Activated CD8-positive, alpha-beta memory T cell treated with anti-CD3 and anti-CD28 coated beads, Interleukin-2, amount 50 U/mL, for 48 hours (primary cell): ENCODE measurements at regions not wholly inside any gene's neighbourhood (a gene's known extent, or its start where the extent isn't known, plus 50 kb on each side); places are given as distances from the start of the nearest gene placed in this dataset.
"Not testable (repeated sequence)": the region's sequence is repeated elsewhere in the genome, so short reads cannot be mapped to it uniquely, and the experiment has no call there.

Source experiments
- DNase-seq: peaks from one replicate; pipeline ENCODE4 v3.0.0-alpha.2; 2020

DNA sequence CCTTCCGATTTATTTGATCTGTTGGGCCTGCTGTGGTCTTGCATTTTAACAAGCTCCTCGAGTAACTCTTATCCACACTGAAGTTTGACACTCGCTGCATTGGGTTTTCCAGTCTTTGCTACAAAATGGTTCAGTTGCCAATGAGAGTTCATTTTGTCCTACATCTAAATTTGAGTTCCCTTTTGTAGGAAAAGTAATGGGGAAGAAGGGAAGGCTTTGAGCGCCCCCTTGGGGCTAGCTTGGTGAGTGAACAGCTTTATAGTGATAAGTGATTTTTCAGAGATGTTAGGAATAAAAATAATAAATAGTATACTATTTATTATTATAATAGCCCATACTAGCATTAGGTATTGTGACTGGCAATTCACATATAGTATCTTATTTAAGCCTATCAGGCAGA, 89.9 kb upstream of the GNAQ start:
- peak; percentile 77 for DNase-seq

DNA sequence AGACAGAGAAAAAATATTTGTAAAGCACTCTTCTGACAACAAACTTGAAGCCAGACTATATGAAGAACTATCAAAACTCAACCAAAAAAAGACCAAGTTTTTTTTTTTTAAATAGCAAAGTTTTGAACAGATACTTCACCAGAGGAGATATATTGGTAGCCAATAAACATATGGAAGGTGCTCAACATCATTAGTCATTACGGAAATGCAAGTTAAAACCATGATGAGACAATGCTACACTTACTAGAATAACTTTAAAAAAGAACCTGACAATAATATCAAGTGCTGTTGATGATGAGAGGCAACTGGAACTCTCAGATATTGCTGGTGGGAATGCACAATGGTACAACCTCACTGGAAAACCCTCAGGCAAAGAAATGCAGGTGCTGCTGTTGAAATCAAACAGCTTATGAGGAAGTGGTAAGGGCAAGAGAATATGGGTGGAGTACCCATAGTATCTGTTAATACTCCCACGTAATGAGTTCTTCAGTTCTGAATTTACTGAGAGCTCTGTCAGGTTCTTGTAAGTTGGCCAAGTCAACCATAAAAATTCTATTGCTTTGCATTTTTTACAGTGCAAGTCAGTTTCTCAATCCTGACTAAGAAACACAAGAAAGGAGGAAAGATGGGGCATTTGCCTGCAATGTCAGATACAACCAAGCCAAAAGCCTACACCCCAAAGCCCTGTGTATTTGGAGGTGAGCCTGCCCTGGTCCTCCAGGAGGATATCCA, 87.3 kb upstream of the GNAQ start:
- DNase-seq: no peak

DNA sequence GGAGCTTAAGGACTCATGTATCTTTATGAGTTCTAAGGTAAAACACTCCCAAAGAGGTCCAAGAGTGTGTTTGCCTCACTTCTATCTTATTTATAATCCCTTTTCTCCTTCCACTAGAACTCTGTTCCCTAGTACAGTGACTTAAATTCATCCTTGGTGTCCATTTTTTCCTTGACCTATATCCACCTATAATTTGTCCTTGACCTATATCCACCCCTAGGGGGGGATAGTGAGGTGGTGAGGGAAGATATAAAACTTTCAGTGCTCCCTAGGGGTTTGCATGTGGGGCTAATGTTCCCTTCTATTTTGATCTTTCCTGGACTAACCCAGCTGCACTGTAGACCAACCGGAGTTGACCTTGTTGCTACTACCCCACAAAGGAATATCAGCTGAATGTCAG, 83.5 kb upstream of the GNAQ start:
- no peak for DNase-seq

DNA sequence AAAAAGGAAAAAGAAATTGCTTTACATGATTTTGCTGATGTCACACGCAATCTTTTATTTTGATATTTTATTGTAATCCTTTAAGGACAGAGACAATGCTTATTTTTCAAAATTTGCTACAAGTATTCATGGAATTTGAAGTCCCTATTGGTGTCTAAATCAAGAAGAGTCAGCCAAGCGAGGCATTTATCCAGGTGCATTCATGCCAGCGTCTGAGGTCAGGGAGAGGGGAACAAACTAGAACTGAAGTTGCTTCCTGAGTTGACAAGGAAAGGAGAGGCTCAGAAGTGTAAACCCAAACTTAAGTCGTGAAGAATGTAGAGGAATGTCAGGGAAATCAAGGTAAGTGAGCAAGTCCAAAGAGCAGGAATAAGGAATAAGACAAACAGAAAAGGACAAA, 83.0 kb upstream of the GNAQ start:
- no peak for DNase-seq

DNA sequence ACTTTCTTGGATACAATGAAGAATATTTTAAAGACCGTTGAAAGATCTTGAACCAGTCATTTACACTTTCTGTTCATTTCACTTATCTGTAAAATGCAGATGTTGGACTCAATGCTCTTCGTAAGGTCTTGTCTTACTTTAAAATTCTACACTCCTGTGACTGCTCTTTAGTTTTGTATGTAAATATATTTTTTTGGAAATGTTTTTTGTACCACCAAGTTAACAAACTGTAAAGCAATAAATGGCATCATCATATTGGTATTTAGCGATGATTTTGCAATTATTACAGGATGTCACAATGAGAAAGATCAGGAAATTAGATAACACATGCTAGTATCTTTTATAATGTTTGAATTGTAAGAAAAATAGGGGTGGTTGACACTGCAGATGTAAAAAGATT, 80.8 kb upstream of the GNAQ start:
- DNase-seq: no peak

DNA sequence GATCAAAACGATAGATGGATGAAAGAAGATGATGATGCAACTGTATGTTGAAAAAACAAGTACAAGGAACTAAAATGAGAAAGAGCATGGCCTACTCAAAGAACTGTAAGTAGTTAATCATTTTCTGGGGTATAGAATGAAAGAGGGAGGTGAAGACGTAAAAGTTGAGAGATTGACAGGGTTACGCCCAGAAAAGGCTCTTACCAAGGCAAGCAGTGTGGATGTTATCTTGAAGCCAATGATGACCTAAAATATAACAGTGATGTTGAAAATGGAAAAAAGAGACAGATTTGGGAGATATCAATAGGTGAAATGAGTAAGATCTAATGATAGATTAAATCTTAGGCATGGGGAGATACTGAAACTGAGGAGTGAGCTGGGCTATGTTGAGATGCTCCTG, 80.4 kb upstream of the GNAQ start:
- DNase-seq: no peak

DNA sequence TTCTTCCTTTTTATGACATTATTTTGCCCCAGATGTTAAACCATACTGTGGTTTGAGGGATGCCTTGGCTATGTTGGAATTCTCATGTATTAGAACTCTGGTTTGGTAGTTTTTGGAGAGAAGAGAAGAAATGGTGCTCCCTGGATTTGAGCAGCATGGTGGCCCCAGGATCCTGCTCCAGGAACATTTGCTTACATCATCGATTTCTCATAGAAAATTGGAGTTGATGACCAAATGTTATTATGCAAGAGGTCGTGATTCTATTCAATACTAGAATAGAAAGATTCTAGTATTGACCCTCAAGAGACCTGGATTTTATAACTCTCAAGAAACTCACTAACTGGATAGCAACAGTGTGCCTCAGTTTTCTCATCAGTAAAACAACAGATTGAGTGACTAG, 77.5 kb upstream of the GNAQ start:
- DNase-seq: no peak

DNA sequence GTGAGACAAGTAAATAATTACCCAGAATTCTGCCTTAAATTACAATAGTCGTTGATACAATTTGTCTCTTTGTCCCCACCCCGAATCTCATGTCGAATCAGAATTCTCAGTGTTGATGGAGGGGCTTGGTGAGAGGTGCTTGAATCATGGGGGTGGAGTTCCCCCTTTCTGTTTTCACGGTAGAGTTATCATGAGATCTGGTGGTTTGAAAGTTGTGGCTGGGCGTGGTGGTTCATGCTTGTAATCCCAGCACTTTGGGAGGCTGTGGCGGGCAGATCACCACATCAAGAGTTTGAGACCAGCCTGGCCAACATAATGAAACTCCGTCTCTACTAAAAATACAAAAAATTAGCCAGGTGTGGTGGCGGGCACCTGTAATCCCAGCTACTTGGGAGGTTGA, 75.0 kb upstream of the GNAQ start:
- peak; percentile 64 for DNase-seq

DNA sequence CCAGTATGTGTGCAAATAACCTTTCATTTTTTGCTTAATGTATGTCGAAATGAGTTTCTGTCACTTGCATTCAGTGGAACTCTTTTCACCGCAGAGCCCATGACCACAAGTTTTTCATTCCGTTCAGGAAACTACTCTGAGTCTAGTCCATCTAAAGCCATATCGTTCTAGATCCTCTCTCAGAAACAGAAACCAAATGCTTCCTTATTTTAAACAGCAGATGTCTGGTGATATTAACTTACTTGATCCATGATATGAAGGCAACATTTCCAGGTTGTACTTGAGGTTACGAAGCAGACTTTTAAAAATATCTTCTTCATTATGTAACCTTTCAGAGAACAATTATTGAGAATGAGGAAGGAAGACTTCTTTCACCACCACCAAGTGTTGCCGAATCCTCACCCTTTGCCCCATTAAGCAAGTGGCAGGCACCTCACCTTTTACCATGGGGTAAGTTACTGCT, 72.4 kb upstream of the GNAQ start:
- DNase-seq: no peak

DNA sequence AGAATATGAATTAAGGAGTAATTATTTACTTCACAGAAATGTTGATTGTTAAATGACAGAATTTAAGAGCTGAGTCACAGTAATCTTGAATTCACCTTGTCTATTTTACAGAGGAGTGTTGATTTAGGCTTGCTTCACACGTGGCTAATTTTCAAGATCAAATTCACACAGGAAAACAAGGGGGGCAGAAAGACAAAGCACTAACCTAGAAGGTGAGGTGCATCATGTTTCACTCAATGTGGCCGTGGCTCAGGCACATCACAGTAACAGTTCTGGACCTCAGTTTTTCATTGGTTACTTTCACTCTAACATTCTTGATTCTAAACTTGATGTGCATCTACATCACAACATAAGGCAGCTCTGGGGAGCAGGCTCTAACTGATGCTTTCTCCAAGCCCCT, 69.6 kb upstream of the GNAQ start:
- no peak for DNase-seq

DNA sequence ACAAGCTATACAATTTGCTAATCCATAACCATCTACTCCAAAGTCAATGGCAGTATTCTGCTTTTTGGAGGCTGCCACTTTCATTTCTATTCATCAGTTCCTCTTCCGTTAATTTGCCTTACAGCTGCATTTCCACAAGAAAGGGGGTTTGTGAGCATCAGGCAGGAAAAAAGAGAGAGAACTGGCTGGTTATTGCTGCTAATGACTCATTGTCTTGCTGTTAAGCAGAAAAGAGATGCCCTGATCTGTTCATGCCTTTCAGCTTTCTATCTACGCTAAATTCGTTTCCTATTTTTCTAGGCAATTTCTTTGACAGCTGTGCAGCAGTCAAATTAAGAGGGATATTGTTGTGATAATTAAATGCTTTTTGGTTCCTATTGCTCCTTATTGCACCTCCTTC, 65.9 kb upstream of the GNAQ start:
- no peak for DNase-seq

DNA sequence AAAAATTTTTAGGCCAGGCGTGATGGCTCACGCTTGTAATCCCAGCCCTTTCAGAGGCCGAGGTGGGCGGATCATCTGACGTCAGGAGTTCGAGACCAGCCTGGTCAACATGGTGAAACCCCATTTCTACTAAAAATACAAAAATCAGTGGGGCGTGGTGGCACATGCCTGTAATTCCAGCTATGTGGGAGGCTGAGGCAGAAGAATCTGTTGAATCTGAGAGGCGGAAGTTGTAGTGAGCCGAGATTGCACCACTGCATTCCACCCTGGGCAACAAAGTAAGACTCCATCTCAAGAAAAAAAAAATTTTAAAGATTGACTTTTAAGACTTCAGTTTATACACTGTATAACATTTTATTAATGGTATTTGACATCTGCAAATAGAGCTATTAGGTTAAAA, 60.1 kb upstream of the GNAQ start:
- DNase-seq: no peak

DNA sequence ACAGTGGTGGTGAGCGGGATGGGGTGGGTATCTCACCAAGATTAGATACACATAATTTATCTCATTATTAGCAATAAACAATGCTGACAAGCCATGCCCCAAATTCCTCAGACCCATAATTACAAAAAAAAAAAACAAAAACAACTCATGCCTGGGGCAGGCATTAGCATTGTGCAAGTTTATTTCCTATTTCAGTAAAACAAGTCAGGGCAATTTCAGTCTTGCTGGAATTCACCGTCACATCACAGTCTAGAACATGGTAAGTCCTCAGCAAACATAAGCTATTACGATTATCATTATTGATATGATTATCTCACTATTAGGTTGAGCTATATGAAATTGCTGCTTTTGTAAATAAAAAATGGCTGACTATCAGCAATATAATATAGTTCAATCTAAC, 57.5 kb upstream of the GNAQ start:
- no peak for DNase-seq

DNA sequence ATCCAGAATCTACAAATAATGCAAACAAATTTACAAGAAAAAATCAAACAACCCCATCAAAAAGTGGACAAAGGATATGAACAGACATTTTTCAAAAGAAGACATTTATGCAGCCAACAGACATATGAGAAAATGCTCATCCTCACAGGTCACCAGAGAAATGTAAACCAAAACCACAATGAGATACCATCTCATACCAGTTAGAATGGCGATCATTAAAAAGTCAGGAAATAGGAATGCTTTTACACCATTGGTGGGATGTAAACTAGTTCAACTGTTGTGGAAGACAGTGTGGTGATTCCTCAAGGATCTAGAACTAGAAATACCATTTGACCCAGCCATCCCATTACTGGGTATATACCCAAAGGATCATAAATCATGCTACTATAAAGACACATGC, 56.6 kb upstream of the GNAQ start:
- not testable (repeated sequence) for DNase-seq
